NCI-H524 treated with DMSO at 0.1 percent for 48 hours (cell line): ENCODE measurements at regions not wholly inside any gene's neighbourhood (a gene's known extent, or its start where the extent isn't known, plus 50 kb on each side); places are given as distances from the start of the nearest gene placed in this dataset.

Source experiments
- DNase-seq: peaks from one replicate; lab custom pipeline; 2025; lab: John Stamatoyannopoulos, UW

DNA sequence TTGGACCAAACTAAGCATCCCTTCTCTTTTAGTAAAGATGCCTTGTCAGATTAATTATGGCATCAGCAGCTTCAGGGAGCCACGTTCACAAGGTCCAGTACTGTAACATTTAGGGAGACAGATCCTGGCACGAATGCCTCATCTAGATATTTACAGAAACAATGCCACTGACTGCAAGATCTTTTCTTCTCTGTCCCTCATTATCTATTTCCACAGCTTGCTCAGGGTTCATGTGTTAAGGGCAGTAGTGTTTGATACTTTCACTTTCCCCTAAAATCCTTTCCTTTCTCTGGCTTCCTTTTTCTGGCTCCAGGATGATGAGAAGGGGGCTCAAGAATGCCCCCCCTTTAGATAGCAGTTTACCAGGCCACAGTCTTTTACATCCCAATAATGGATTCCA lies 393.9 kb downstream of the BCL11A start:
- DNase-seq = no peak

- no peak for DNase-seq
These were observed 395.2 kb downstream of the BCL11A start for GRCh38 chr2:60158262-60158661.

GRCh38 chr2:60157283-60157682 lies 396.2 kb downstream of the BCL11A start:
- DNase-seq = no peak

GRCh38 chr2:60154142-60154541 lies 399.3 kb downstream of the BCL11A start:
- DNase-seq = no peak

GRCh38 chr2:60152226-60152833 lies 401.1 kb downstream of the BCL11A start:
- DNase-seq = no peak

GRCh38 chr2:60149176-60149575 lies 404.3 kb downstream of the BCL11A start:
- DNase-seq = no peak

GRCh38 chr2:60148716-60149115 lies 404.7 kb downstream of the BCL11A start:
- DNase-seq = no peak

DNA sequence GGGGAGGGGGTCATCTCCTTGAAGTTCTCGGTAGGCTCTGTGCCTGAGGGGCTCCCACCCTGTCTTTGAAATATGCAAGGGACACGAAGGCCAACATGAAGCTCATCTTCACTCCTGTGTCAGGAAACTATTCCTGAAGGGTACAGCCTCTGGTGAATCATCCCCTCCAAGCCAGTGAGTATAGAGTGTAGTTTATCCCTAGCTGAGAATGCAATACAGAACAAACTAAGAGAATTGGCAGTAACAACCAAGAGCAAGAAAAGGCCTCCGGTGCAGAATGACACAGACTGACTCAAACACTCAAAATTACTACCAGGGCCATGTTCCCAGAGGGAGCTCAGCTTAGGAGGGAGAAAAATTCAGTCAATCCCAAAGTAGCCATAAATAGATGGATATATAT lies 413.3 kb downstream of the BCL11A start:
- DNase-seq = no peak

DNA sequence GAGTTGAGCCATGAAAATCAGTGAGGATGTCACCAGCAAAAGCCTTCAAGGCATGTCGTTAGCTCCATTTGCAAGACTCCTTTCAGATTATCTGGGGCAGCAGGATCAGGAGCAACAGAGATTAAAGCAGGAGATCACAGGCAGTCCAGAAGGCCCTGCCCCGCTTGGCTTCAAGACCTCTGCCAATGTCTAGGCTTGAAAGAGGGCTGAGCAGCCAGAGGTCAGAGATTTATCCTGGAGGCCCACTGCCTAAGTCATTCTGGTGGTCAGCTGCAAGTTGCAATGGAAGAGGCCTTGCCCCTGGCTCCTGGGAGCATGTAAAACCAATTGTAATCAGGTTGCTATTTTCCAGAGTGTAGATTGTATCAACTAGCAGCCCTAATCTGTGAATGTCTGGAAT lies 416.5 kb downstream of the BCL11A start:
- no peak for DNase-seq

GRCh38 chr2:60127191-60127590 lies 426.3 kb downstream of the BCL11A start:
- no peak for DNase-seq

DNA sequence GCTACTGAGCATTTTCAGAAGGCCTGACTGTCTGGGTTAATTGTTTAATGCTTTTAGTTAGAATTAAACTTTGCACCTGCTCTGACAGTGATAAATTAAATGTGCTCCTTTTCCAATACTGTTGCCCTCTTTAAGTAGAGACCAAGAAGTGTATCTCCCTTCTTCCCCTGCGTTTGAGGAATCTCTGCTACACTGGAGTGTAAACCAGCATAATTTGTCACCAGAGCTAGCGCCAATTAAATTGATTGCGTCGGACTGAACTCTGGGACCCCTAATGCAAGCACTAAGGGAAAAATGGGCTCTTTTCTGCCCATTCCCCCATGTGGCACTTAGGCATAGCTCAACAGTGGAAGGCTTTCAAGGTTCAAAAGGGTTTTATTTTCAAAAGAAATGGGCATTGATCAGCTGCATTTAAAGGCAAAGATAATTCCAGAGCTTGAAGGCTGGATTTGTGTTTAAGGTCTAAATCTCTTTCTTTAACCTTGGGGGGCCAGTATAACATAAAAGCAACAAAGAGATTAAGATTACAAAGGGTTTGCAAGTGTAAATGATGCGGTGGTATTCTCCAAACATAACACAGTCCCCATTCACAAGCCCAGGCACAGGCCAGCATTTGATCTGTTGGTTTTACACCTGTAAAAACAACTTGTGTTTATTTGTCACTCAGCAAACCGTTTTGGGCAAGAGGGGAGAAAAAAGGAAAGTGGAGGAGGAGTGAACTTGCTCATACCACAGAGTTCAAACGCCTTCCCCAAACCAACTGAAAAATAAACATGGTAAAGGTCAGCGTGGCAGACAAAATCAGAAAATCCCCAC lies 427.6 kb downstream of the BCL11A start:
- no peak for DNase-seq

DNA sequence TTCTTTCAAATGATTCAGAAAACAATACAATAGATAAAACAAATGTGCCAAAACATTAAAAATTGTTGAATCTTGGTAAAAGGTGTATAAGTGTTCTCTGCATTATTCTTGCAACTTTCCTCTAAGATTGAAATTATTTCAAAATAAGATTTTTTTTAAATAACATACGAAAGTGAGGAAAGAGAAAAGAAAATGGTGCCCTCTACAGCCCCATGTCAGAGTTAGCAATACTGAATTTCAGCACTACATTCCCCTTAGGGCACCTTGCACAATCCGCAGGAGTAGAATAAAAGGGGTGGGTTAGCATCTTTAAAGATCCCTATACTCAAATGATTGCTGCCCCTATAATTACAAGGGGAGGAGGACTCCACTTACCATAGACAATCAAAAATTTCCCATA lies 433.7 kb downstream of the BCL11A start:
- no peak for DNase-seq

GRCh38 chr2:60118917-60119316 lies 434.5 kb downstream of the BCL11A start:
- no peak for DNase-seq

GRCh38 chr2:60118061-60118460 lies 435.4 kb downstream of the BCL11A start:
- no peak for DNase-seq

- DNase-seq = no peak
These were observed 437.1 kb downstream of the BCL11A start for GRCh38 chr2:60116161-60116875.

DNA sequence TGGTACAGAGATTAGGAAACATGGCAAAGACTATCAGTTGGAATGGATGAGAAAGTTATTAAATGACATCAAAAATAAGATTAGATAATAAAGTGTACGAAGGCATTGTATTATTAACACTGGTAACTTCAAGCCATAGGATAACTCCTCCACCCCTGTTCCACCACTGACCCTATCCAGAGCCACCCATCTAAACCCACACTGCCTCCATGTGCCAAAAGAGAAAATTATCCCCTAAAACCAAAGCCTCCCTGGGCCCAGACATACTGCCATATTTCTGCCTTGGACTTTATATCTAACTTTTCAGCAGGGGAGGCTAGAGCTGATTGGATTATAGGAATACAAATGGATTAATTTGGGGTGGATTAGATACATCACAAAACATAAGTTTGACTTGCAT lies 443.7 kb downstream of the BCL11A start:
- no peak for DNase-seq

DNA sequence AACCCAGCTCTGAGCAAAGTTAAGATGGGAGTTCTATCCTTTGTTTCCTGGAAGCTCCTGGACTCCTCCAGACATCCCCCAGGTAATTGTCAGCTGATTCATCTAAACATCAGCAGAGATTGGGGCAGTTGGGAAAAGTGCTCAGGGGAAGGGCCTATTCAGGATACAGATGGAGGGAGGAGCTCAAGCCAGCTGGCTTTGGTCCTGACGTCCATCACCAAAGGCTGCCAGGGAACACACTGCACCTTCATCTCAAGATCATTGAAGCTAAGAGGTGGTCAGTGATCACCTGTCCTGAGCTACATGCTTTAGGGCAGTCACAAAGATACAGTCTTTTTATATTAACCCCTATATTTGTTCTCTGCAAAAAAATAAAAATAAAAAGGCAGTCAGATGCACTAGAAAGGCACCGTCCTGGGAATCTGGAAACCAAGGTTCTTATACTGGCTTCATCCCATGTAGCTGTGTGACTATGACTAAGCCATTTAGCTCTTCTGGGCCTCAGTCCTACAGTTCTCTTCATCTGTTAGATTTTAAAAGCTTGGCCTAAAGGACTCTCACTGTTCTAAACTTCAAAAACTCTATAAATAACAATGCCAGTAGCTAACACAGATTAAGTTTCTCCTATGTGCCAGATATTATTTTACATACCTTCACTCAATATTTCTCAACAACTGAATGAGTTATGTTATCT lies 446.5 kb downstream of the BCL11A start:
- DNase-seq = no peak

GRCh38 chr2:60105906-60106305 lies 447.5 kb downstream of the BCL11A start:
- no peak for DNase-seq

GRCh38 chr2:60104514-60105505 lies 448.6 kb downstream of the BCL11A start:
- no peak for DNase-seq

GRCh38 chr2:60100034-60100433 lies 453.4 kb downstream of the BCL11A start:
- no peak for DNase-seq

DNA sequence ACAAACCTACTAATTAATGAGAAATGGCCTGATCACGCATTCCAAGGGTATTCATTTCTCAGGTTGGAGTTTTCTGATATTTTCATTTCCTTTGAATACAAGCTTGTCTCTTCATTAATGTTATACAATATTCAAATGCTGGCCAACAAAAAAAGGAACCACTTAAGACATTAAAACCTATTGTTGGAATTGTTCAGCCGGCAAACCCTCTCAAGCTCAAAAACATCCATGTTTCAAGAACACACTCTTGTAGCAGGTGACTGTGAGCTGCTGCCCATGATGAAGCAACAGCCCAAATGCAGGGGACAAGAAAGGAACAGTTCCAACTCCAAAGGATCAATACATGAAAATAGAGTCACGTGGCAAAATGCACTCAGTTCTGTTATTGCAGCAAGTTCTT lies 454.5 kb downstream of the BCL11A start:
- DNase-seq = no peak
